ENCODE measurements at regions not wholly inside any gene's neighbourhood (a gene's known extent, or its start where the extent isn't known, plus 50 kb on each side); places are given as distances from the start of the nearest gene placed in this dataset.

DNA sequence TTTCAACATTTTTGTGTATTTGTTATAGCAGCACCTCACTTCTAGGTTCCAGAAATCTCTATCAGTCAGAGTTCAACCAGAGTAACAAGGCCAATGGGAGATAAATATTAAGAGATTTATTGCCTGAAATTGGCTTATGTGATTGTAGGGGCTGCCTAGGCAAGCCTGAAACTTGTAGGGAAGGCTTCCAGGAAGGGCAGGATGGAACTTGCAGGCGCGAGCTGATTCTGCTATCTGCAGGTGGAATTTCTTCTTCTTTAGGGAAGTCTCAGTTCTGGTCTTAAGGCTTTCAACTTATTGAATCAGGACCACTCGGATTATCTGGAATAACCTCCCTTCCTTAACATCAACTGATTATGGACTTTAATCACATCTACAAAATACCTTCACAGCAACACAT, 199.5 kb upstream of the NLRP1 start:
- no peak for DNase-seq
- peaks cover 38% of the 10 kb centered on the region for H3K27me3 Mint-ChIP-seq (ENCODE audit: unreplicated experiment)
- BruUV-seq (replicated peaks), result no TSS peak
- H3K4me3 Mint-ChIP-seq (ENCODE audit: low read depth, unreplicated experiment), result no peak overlapping the region
- H3K9me3 Mint-ChIP-seq (ENCODE audit: low read depth, unreplicated experiment), result peaks cover 2% of the 10 kb centered on the region
- TF ChIP-seq, protein P1, sequence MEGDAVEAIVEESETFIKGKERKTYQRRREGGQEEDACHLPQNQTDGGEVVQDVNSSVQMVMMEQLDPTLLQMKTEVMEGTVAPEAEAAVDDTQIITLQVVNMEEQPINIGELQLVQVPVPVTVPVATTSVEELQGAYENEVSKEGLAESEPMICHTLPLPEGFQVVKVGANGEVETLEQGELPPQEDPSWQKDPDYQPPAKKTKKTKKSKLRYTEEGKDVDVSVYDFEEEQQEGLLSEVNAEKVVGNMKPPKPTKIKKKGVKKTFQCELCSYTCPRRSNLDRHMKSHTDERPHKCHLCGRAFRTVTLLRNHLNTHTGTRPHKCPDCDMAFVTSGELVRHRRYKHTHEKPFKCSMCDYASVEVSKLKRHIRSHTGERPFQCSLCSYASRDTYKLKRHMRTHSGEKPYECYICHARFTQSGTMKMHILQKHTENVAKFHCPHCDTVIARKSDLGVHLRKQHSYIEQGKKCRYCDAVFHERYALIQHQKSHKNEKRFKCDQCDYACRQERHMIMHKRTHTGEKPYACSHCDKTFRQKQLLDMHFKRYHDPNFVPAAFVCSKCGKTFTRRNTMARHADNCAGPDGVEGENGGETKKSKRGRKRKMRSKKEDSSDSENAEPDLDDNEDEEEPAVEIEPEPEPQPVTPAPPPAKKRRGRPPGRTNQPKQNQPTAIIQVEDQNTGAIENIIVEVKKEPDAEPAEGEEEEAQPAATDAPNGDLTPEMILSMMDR (IDR thresholded peaks at IDR 0.05; ENCODE audit: unreplicated experiment), result no peak
- H3K4me1 Mint-ChIP-seq (ENCODE audit: low read depth, unreplicated experiment), result no peaks in the 10 kb centered on the region
- intact Hi-C loops (cut with micrococcal nuclease; ENCODE audit: unreplicated experiment), result no loop called here
- no peaks in the 10 kb centered on the region for H3K36me3 Mint-ChIP-seq (ENCODE audit: insufficient read depth, unreplicated experiment)
- H3K27ac Mint-ChIP-seq (ENCODE audit: unreplicated experiment), result no peak overlapping the region
- CTCF ChIA-PET, result interaction anchor here (0.6 kb wide), 1 partner anchor 619 kb away, joined by 6 read pairs; no protein-coding TSS in a partner anchor

GRCh38 chr17:5784791-5785190, 200.5 kb upstream of the NLRP1 start:
- Mint-ChIP-seq H3K9me3 (ENCODE audit: low read depth, unreplicated experiment) (peaks cover 2% of the 10 kb centered on the region), H3K27me3 (ENCODE audit: unreplicated experiment) (peaks cover 40% of the 10 kb centered on the region), H3K27ac (ENCODE audit: unreplicated experiment) (no peak overlapping the region), H3K4me1 (ENCODE audit: low read depth, unreplicated experiment) (no peaks in the 10 kb centered on the region), H3K4me3 (ENCODE audit: low read depth, unreplicated experiment) (no peak overlapping the region), H3K36me3 (ENCODE audit: insufficient read depth, unreplicated experiment) (no peaks in the 10 kb centered on the region)
- no peak for DNase-seq
- CTCF ChIA-PET, result no interaction called here
- no TSS peak for BruUV-seq (replicated peaks)
- intact Hi-C loops (cut with micrococcal nuclease; ENCODE audit: unreplicated experiment), result no loop called here
- TF ChIP-seq, protein P1 (IDR thresholded peaks at IDR 0.05; ENCODE audit: unreplicated experiment), result no peak

DNA sequence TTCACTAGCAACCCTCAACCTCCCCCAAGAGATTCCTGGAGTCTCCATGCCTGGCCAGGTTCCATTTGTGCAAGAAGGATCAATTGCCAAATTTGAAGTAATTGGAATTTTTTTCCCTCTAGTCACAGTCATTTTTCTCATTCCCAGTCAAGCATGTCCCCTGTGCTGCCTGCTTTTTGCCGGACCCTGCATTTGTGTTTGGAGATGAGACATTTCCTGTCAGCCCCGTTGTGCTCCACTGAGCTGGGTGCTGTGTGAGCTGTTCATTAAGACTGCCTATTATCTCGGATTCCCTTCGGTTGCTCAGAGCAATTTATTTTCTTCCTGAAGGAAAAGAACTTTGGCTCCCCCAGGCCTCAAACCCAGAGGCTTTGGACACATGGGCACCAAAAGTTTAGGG, 201.0 kb upstream of the NLRP1 start:
- H3K27me3 Mint-ChIP-seq (ENCODE audit: unreplicated experiment), result peaks cover 40% of the 10 kb centered on the region
- DNase-seq, result no peak
- no peaks in the 10 kb centered on the region for H3K4me1 Mint-ChIP-seq (ENCODE audit: low read depth, unreplicated experiment)
- TF ChIP-seq, protein P1 (IDR thresholded peaks at IDR 0.05; ENCODE audit: unreplicated experiment), result no peak
- H3K4me3 Mint-ChIP-seq (ENCODE audit: low read depth, unreplicated experiment), result no peak overlapping the region
- CTCF ChIA-PET, result no interaction called here
- no peaks in the 10 kb centered on the region for H3K36me3 Mint-ChIP-seq (ENCODE audit: insufficient read depth, unreplicated experiment)
- H3K9me3 Mint-ChIP-seq (ENCODE audit: low read depth, unreplicated experiment), result peaks cover 2% of the 10 kb centered on the region
- no TSS peak for BruUV-seq (replicated peaks)
- H3K27ac Mint-ChIP-seq (ENCODE audit: unreplicated experiment), result no peak overlapping the region
- intact Hi-C loops (cut with micrococcal nuclease; ENCODE audit: unreplicated experiment), result no loop called here

GRCh38 chr17:5785867-5786509, 201.7 kb upstream of the NLRP1 start:
- H3K9me3 Mint-ChIP-seq (ENCODE audit: low read depth, unreplicated experiment), result peaks cover 2% of the 10 kb centered on the region
- intact Hi-C loops (cut with micrococcal nuclease; ENCODE audit: unreplicated experiment), result no loop called here
- H3K4me3 Mint-ChIP-seq (ENCODE audit: low read depth, unreplicated experiment), result no peak overlapping the region
- DNase-seq, result no peak
- no peaks in the 10 kb centered on the region for H3K4me1 Mint-ChIP-seq (ENCODE audit: low read depth, unreplicated experiment)
- TF ChIP-seq, protein P1 (IDR thresholded peaks at IDR 0.05; ENCODE audit: unreplicated experiment), result no peak
- no TSS peak for BruUV-seq (replicated peaks)
- CTCF ChIA-PET, result no interaction called here
- H3K36me3 Mint-ChIP-seq (ENCODE audit: insufficient read depth, unreplicated experiment), result no peaks in the 10 kb centered on the region
- H3K27ac Mint-ChIP-seq (ENCODE audit: unreplicated experiment), result no peak overlapping the region
- H3K27me3 Mint-ChIP-seq (ENCODE audit: unreplicated experiment), result peaks cover 40% of the 10 kb centered on the region
